HepG2 (cell line): ENCODE measurements at regions not wholly inside any gene's neighbourhood (a gene's known extent, or its start where the extent isn't known, plus 50 kb on each side); places are given as distances from the start of the nearest gene placed in this dataset.
A peak's percentile ranks its signal among the peaks of the same experiment; 100 is the strongest.

Experiments used
- ATAC-seq: fragments of 200-7000 bp; cut with Tn5 transposase; 3 replicates; pipeline ENCODE4 v1.9.1; 2020; ENCODE audit warnings: mild to moderate bottlenecking, moderate library complexity
- BruUV-seq: library from RNA; stranded (reverse); fragments of 400-500 nt; replicated peaks from 2 replicates; lab custom pipeline; 2021; lab: Mats Ljungman, UMichigan
- CTCF ChIA-PET: fragments of 300-600 bp; formaldehyde crosslinking; extraction: SDS; loops from one replicate; lab custom pipeline; 2021; ENCODE audit warnings: low total read pairs, inconsistent platforms, low intra/inter-chr PET ratio; lab: Yijun Ruan, JAX
- POLR2A ChIA-PET: fragments of 350-600 bp; sonication (Branson Sonifier 250); formaldehyde crosslinking; loops from one replicate; lab custom pipeline; 2020; ENCODE audit warnings: antibody characterized with exemption, inconsistent platforms; lab: Yijun Ruan, JAX
- DNase-seq: peaks from one replicate; pipeline ENCODE4 v3.0.0-alpha.2; 2015; ENCODE audit warnings: low spot score
- FAIRE-seq: peaks from 3 replicates; lab custom pipeline; 2011; peaks lifted over from hg19 to GRCh38; lab: Jason Lieb, UNC
- H2AFZ ChIP-seq: one replicate; pipeline ENCODE4 v1.6.1; 2011; ENCODE audit warnings: low read length, inconsistent platforms
- H3K27ac ChIP-seq: fragments of 300-600 bp; 3 replicates; pipeline ENCODE4 v1.8.0; 2011; ENCODE audit warnings: mixed run types, mild to moderate bottlenecking, mixed read lengths, low read length, inconsistent platforms; ENCODE audit not compliant: insufficient read depth; ENCODE audit errors: extremely low read length
- H3K27me3 ChIP-seq, 2 experiments: fragments of 200-600 bp in 1 of 2; 2 replicates in 1 of 2; 3 replicates in 1 of 2; pipeline versions ENCODE4 v1.6.0 to v1.8.0; 2011; ENCODE audit warnings: low read length in 2 of 2, mild to moderate bottlenecking in 2 of 2, moderate library complexity in 2 of 2, inconsistent platforms in 1 of 2; ENCODE audit not compliant: insufficient read depth in 2 of 2, control insufficient read depth in 1 of 2
- H3K36me3 ChIP-seq, 2 experiments: fragments of 200-600 bp in 1 of 2; replicated peaks in 1 of 2; 2 replicates in 1 of 2; 3 replicates in 1 of 2; pipeline versions ENCODE4 v1.5.1 to v1.8.0; 2011; ENCODE audit warnings: low read length in 2 of 2, inconsistent platforms in 1 of 2; ENCODE audit not compliant: insufficient read depth in 2 of 2, control insufficient read depth in 1 of 2
- H3K4me1 ChIP-seq: 2 replicates; pipeline ENCODE4 v1.5.1; 2012; ENCODE audit warnings: low read length, inconsistent platforms; ENCODE audit not compliant: insufficient read depth
- H3K4me2 ChIP-seq: 2 replicates; pipeline ENCODE4 v1.6.0; 2011; ENCODE audit warnings: low read depth, low read length, inconsistent platforms
- H3K4me3 ChIP-seq, 3 experiments: fragments of 200-600 bp in 1 of 3; sonication (generic), shearing (Covaris generic) in 1 of 3; replicated peaks in 1 of 3; 2 replicates each; pipeline ENCODE4 v1.5.1; 2011 to 2016; ENCODE audit warnings: low read length in 3 of 3, inconsistent platforms in 2 of 3, low read depth in 2 of 3, mild to moderate bottlenecking in 2 of 3, control low read depth in 1 of 3, mixed read lengths in 1 of 3; ENCODE audit not compliant: insufficient read depth in 1 of 3
- H3K79me2 ChIP-seq: one replicate; pipeline ENCODE4 v1.6.1; 2011; ENCODE audit warnings: low read length, inconsistent platforms; ENCODE audit not compliant: insufficient read depth
- H3K9ac ChIP-seq: 2 replicates; pipeline ENCODE4 v1.6.0; 2011; ENCODE audit warnings: mild to moderate bottlenecking, low read depth, low read length, inconsistent platforms; ENCODE audit not compliant: insufficient read depth
- H3K9me3 ChIP-seq: 2 replicates; pipeline ENCODE4 v1.5.1; 2012; ENCODE audit warnings: mild to moderate bottlenecking, low read length
- H4K20me1 ChIP-seq: 2 replicates; pipeline ENCODE4 v1.6.0; 2011; ENCODE audit warnings: inconsistent platforms, mild to moderate bottlenecking, low read length, moderate library complexity; ENCODE audit not compliant: insufficient read depth
- ARNT ChIP-seq: fragments of 450-650 bp; IDR thresholded peaks from 2 replicates; pipeline ENCODE4 v1.6.1; 2017
- CHD4 ChIP-seq: fragments of 200-600 bp; sonication (generic); IDR thresholded peaks from 2 replicates; pipeline ENCODE4 v1.7.0; 2017; ENCODE audit warnings: mild to moderate bottlenecking, low read length, borderline replicate concordance
- FOXA1 ChIP-seq, 2 experiments: fragments of 450-650 bp in 1 of 2; sonication (generic) in 1 of 2; formaldehyde crosslinking in 1 of 2; IDR thresholded peaks; 2 replicates each; pipeline versions ENCODE4 v1.4.0 to v1.6.1; 2016 to 2020; ENCODE audit warnings: missing genetic modification reagents in 1 of 2
- FOXP1 ChIP-seq, 2 experiments: fragments of 450-650 bp in 1 of 2; IDR thresholded peaks; 2 replicates each; pipeline ENCODE4 v1.6.1; 2017 to 2018; ENCODE audit warnings: antibody characterized with exemption in 1 of 2
- HNF1B ChIP-seq: sonication (generic); formaldehyde crosslinking; IDR thresholded peaks from 2 replicates; pipeline ENCODE4 v1.5.1; 2020; ENCODE audit warnings: mild to moderate bottlenecking, moderate library complexity, missing genetic modification reagents
- IKZF1 ChIP-seq: fragments of 450-650 bp; IDR thresholded peaks from 2 replicates; pipeline ENCODE4 v1.7.1; 2016
- JUNB ChIP-seq: sonication (generic); formaldehyde crosslinking; IDR thresholded peaks from 2 replicates; pipeline ENCODE4 v1.8.0; 2022; ENCODE audit warnings: missing genetic modification reagents, mild to moderate bottlenecking, borderline replicate concordance
- MNT ChIP-seq: fragments of 450-650 bp; IDR thresholded peaks from 2 replicates; pipeline ENCODE4 v1.6.1; 2016
- NBN ChIP-seq: fragments of 450-650 bp; conservative IDR thresholded peaks from 2 replicates; pipeline ENCODE4 v1.6.1; 2017
- NONO ChIP-seq, 2 experiments: fragments of 450-650 bp in 1 of 2; sonication (generic) in 1 of 2; formaldehyde crosslinking in 1 of 2; IDR thresholded peaks in 1 of 2; conservative IDR thresholded peaks in 1 of 2; 2 replicates each; pipeline versions ENCODE4 v1.6.1 to v1.8.0; 2017 to 2022; ENCODE audit warnings: mild to moderate bottlenecking in 1 of 2, missing genetic modification reagents in 1 of 2, moderate library complexity in 1 of 2
- PLRG1 ChIP-seq: fragments of 450-650 bp; conservative IDR thresholded peaks from 2 replicates; pipeline ENCODE4 v1.6.1; 2016
- RAD51 ChIP-seq: fragments of 450-650 bp; IDR thresholded peaks from 2 replicates; pipeline ENCODE4 v1.6.1; 2016; ENCODE audit warnings: borderline replicate concordance
- SOX6 ChIP-seq, 2 experiments: fragments of 450-650 bp in 1 of 2; sonication (generic) in 1 of 2; formaldehyde crosslinking in 1 of 2; IDR thresholded peaks; 2 replicates each; pipeline versions ENCODE4 v1.4.0 to v1.6.1; 2017 to 2020; ENCODE audit warnings: antibody characterized with exemption in 1 of 2, mild to moderate bottlenecking in 1 of 2, missing genetic modification reagents in 1 of 2
- SP1 ChIP-seq, 2 experiments: fragments of 450-650 bp in 1 of 2; sonication (generic) in 1 of 2; formaldehyde crosslinking in 1 of 2; IDR thresholded peaks; 2 replicates each; pipeline versions ENCODE4 v1.4.0 to v1.6.1; 2016 to 2020; ENCODE audit warnings: missing genetic modification reagents in 1 of 2
- TRIM24 ChIP-seq: sonication (generic); formaldehyde crosslinking; IDR thresholded peaks from 2 replicates; pipeline ENCODE4 v1.8.0; 2022; ENCODE audit warnings: mild to moderate bottlenecking, missing genetic modification reagents
- ZNF207 ChIP-seq: fragments of 450-650 bp; IDR thresholded peaks from 2 replicates; pipeline ENCODE4 v1.6.1; 2016; ENCODE audit warnings: antibody characterized with exemption, borderline replicate concordance
- WGBS: methylation state at CpG from one replicate; pipeline ENCODE4 v1.1.6; 2017; ENCODE audit warnings: low lambda C conversion rate; 5-methylcytosine and 5-hydroxymethylcytosine counted together
- in situ Hi-C: cut with HindIII; loops from 2 replicates; pipeline ENCODE4 v1.10.0; 2017; ENCODE audit warnings: low pct_unique_long_range_greater_than_20kb; ENCODE audit not compliant: extremely low pct_ligation_motif_present
- intact Hi-C: fragments of 100-400 bp; cut with micrococcal nuclease; formaldehyde crosslinking; loops from one replicate; pipeline ENCODE4 v1.10.0; 2022; ENCODE audit not compliant: unreplicated experiment
- TF ChIP-seq, protein P1 (sequence below): sonication (generic); formaldehyde crosslinking; IDR thresholded peaks from 2 replicates; pipeline ENCODE4 v1.5.0; 2020; ENCODE audit warnings: mild to moderate bottlenecking, missing genetic modification reagents
- TF ChIP-seq, protein P2 (sequence below): fragments of 450-650 bp; IDR thresholded peaks from 2 replicates; pipeline ENCODE4 v1.6.1; 2017

- Histone ChIP-seq H4K20me1 (no peaks in the 10 kb centered on the region), H2AFZ (no peak overlapping the region), H3K27ac (no peak overlapping the region), H3K4me1 (no peaks in the 10 kb centered on the region), H3K79me2 (no peaks in the 10 kb centered on the region), H3K27me3 (no peaks in the 10 kb centered on the region), H3K9me3 (peaks cover 12% of the 10 kb centered on the region), H3K4me2 (no peak overlapping the region), H3K4me3 (no peak overlapping the region), H3K36me3 (no peaks in the 10 kb centered on the region), H3K9ac (no peak overlapping the region)
- whole genome bisulfite sequencing = 67% methylated on average over 9 of the region's 9 CpGs
- ChIA-PET POLR2A (no interaction called here), CTCF (no interaction called here)
- DNase-seq (no peak), FAIRE-seq (peak; percentile 63), ATAC-seq (no peak)
- in situ Hi-C loops = no loop called here
- intact Hi-C loops = no loop called here
- BruUV-seq = no TSS peak
- TF ChIP-seq HNF1B (CRISPR knock-in tag) (no peak), FOXP1 (IDR thresholded peaks at IDR 0.05) (peak; percentile 63; the same call in 1 of the 2 replicates), FOXP1 (CRISPR knock-in tag; IDR thresholded peaks at IDR 0.05) (no peak), RAD51 (peak; percentile 37; the same call in 1 of the 2 replicates), IKZF1 (peak; percentile 86; the same call in 1 of the 2 replicates), FOXA1 (IDR thresholded peaks at IDR 0.05) (0 out of 2 replicates have a peak, but pooled peaks have one; percentile 16), FOXA1 (CRISPR knock-in tag; IDR thresholded peaks at IDR 0.05) (no peak), CHD4 (no peak), ZNF207 (peak; percentile 78; the same call in 1 of the 2 replicates), MNT (peak; percentile 22; the same call in 1 of the 2 replicates), PLRG1 (peak; percentile 82; the same call in 1 of the 2 replicates), NONO (IDR thresholded peaks at IDR 0.05) (peak; percentile 69; the same call in 1 of the 2 replicates), NONO (CRISPR knock-in tag; conservative IDR thresholded peaks at IDR 0.05) (no peak), JUNB (CRISPR knock-in tag) (no peak), SOX6 (IDR thresholded peaks at IDR 0.05) (peak; percentile 90; the same call in 1 of the 2 replicates), SOX6 (CRISPR knock-in tag; IDR thresholded peaks at IDR 0.05) (no peak), TRIM24 (CRISPR knock-in tag) (no peak), NBN (peak; percentile 88), ARNT (0 out of 2 replicates have a peak, but pooled peaks have one; percentile 31), SP1 (IDR thresholded peaks at IDR 0.05) (0 out of 2 replicates have a peak, but pooled peaks have one; percentile 50), SP1 (CRISPR knock-in tag; IDR thresholded peaks at IDR 0.05) (no peak)
- TF ChIP-seq, protein P1, sequence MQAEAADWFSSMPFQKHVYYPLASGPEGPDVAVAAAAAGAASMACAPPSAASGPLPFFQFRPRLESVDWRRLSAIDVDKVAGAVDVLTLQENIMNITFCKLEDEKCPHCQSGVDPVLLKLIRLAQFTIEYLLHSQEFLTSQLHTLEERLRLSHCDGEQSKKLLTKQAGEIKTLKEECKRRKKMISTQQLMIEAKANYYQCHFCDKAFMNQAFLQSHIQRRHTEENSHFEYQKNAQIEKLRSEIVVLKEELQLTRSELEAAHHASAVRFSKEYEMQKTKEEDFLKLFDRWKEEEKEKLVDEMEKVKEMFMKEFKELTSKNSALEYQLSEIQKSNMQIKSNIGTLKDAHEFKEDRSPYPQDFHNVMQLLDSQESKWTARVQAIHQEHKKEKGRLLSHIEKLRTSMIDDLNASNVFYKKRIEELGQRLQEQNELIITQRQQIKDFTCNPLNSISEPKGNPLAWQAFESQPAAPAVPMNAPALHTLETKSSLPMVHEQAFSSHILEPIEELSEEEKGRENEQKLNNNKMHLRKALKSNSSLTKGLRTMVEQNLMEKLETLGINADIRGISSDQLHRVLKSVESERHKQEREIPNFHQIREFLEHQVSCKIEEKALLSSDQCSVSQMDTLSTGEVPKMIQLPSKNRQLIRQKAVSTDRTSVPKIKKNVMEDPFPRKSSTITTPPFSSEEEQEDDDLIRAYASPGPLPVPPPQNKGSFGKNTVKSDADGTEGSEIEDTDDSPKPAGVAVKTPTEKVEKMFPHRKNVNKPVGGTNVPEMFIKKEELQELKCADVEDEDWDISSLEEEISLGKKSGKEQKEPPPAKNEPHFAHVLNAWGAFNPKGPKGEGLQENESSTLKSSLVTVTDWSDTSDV (CRISPR knock-in tag) = no peak
- TF ChIP-seq, protein P2, sequence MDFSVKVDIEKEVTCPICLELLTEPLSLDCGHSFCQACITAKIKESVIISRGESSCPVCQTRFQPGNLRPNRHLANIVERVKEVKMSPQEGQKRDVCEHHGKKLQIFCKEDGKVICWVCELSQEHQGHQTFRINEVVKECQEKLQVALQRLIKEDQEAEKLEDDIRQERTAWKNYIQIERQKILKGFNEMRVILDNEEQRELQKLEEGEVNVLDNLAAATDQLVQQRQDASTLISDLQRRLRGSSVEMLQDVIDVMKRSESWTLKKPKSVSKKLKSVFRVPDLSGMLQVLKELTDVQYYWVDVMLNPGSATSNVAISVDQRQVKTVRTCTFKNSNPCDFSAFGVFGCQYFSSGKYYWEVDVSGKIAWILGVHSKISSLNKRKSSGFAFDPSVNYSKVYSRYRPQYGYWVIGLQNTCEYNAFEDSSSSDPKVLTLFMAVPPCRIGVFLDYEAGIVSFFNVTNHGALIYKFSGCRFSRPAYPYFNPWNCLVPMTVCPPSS = peak; percentile 61; the same call in 1 of the 2 replicates
Measured at GRCh38 chr2:122859260-122859659, 1103.8 kb downstream of the TSN start.
